Midbrain (tissue), 1 donor: ENCODE measurements at regions not wholly inside any gene's neighbourhood (a gene's known extent, or its start where the extent isn't known, plus 50 kb on each side); places are given as distances from the start of the nearest gene placed in this dataset.
A peak's percentile ranks its signal among the peaks of the same experiment; 100 is the strongest.
"Not testable (repeated sequence)": the region's sequence is repeated elsewhere in the genome, so short reads cannot be mapped to it uniquely, and the experiment has no call there.

Experiments
- DNase-seq: peaks from one replicate; lab custom pipeline; 2025; lab: John Stamatoyannopoulos, UW

DNA sequence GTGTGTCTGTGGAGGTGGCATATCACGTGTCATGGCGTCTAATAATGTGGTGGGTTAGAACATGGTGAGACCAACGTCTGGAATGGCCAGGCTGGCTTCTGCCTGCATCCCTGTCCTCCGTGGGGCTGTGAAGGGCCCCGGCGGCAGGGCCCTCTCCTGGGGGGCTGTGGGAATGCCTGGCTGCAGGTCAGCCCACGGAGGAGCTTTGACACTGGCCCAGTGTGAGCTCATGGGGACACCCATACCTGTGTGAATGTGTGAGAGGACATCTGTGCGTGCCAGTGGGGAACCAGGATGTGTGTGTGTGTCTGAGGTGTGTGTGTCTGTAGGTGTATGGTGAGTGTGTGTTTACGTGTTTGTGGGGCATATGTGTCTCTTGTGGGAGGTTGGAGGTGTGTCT lies 300.1 kb downstream of the TEX29 start:
- DNase-seq: no peak

DNA sequence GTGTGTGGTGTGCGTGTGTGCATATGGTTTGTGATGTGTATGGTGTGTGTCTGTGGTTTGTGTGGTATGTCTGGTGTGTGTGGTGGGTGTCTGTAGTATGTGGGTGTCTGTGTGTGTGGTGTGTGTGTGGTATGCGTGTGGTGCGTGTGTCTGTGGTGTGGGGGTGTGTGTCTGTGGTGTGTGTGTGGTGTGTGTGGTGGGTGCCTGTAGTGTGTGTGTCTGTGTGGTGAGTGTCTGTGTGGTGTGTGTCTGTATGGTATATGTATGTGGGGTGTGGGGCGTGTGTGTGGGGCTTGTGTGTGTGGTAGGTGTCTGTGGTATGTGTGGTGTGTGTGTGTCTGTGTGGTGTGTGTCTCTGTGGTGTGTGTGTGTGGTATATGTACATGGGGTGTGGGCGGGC lies 300.7 kb downstream of the TEX29 start:
- no peak for DNase-seq

DNA sequence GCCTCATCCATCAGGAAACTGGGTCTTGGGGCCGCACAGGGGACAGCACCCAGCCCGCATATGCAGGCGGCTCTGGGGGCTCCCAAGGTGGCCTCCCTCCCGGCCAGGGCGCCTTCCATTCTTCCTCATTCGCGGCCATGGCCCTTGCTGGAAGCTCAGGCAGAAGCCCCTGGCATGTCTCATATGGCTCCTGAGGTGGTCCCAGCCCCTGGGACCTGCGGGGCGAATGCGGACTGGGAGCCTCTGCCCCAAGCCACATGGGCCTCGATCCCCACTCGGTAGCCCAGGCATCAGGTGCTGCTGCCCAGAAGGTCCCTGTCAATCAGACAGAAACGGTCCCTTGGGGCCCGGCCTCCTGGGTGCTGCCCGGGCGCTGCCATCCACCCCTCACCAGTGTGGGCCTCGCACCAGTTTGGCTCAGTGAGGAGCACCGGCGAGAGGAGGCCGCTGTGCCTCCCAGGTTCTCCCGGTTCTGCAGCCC lies 301.6 kb downstream of the TEX29 start:
- DNase-seq: no peak

DNA sequence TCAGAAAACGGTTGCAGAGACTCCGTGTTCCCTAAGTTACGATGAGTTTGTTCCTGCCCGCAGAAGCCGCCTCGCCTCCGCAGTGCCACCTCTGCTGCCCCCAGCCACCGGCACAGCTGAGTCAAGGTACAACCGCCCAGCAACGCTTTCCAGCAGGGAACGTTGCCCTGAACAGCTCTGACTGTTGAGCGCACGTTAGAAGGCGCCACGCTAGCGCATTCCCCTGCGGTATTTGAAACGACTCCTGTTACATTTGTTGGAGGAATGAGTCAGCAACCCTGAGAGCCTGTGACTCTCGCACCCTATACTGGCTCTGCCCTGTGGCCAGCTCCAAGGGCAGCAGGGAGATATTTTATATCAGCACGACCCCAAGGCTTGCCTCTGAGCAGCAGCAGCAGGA lies 302.8 kb downstream of the TEX29 start:
- no peak for DNase-seq

DNA sequence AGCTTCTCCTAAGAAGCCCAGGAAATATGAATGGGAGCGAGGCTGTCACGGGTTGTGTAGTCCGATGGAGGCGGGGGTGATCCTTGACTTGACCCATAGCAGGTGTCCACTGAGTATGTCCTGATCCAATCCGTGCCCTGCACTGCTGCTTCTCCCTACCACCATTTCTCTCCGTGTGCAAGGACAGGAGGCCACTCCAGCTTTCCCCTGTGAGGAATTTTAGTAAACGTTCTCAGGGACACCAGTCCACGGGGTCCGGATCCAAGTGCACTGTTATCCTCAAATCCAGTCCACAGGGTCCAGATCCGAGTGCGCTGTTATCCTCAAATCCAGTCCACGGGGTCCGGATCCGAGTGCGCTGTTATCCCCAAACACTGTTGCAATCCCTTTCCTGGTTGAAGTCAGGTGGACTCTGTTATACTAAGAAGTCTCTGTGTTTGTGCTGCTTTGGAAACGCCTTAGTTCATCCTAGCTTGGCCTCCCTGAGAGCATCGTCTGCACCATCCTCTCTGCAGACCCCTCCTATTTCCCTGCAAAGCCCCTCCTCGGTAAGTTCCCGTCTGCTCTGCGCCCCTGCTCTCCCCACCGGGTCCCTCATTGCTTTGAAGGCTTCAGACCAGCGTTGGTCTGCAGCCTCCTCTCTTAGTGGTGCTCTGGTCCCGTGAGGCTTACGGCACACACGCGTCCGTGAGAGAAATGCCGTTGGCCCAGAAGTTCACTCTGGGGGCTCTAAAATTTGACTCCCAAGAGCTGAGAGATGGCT lies 303.5 kb downstream of the TEX29 start:
- DNase-seq: no peak

DNA sequence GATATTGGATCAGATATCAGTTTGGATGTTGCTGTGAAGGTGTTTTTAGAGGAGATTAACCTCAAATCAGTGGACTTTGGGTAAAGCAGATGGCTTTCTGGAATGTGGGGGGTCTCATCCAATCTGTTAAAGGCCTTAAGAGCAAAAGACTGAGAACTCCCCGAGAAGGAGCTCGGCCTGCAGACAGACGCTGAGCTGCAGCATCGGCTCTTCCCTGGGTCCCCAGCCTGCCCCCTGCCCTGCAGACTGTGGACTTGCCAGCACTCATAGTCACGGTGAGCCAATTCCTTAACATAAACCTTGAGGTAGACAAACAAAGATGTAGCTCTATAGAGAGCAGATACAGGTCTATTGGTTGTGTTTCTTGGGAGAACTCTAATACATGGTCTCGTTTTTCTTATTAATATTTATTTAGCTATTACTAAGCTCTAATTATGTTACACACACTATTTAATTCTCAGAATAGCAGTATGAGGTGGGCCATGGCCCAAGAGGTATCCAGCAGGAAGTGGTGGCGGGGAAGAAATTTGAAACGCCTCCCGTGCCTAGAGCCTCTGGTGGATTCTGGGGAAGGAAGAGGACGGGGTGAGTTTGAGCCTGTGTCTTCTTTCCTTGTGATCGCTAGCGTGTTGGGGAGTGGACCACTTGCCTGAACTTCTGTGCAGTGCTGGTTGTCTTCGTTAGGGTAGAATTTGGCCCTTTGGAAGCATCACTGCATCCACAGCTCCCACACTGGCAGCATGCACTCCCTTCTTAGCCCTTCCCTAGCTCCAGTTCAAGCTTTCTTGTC lies 305.3 kb downstream of the TEX29 start:
- DNase-seq: no peak

DNA sequence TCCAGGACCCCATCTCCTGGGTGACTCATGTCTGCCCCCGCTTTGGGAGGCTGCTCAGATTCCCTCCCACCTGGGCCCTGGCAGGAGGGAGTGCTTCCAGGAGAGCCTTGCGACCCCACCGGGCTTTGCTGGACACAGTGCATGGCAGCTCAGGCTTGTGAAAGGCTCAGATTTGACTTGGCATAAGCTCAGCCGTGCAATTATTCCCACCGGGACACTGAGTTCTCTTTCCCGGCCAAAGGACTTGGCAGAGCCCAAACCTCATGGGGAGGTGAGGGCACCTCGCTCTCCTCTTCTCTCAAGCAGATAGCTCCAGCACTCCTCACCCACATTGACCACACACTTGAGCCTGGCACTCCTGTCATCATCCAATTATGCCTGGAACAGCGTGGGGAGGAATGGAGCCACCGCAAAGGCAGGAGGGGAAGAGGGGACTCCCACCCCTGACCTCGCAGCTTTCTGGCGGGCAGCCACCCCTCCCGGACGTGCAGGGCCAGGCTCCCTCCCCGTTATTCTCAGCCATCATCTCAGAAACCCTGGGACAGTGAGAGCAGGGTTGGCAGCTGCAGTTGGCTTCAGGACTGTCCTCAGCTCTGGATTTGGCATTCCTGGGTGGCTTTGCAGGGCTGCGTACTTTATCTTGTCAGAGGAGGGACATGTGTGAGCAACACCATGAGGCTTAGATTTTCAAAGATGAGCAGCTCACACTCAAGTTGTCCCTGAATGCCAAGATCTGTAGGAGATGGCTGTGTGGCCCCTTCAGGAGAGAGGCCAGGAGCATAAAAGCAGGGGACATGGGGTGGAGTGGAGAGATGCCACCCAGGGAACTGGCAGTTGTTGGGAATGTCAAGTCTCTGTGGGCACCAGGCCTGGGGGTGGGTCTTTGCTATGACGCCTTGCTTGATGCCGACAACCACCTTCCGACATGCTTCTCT lies 306.2 kb downstream of the TEX29 start:
- peak; percentile 30 for DNase-seq

DNA sequence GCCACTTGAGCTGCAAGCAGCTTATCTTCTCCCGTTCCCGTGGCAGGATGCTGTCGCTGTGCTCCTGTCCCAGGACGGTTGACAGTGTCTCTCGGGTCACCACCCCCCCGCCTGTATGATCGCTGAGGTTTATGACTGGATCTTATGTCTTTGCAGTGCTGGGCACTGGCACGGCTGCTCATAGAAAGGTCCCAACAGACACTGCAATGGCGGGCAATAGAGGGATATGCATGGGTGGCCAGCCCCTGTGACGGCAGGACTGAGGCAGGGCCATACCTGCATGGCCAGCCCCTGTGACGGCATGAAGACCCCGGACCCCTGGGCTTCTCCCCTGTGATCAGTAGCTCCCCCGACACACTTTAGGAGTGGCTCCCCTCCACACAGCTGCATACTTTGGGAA lies 307.2 kb downstream of the TEX29 start:
- no peak for DNase-seq

DNA sequence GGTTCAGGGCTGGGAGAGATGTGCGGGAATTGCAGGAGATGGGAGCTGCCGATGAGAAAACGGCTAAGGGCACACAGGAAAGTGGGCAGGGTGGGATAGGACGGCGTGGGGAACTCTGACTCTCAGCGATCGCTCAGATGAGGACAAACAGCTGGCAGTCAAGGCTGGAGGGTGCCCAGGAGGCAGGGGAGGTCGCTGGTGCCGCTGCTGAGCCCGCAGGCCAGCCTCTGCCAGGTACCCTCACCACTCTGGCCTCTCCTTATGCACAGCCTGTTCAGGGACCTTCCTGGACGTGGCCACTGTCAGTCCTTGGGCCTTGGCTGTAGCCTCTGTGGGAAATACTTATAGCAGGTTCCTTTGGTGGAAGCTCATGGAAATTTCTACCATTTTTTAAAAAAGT lies 308.6 kb downstream of the TEX29 start:
- no peak for DNase-seq

DNA sequence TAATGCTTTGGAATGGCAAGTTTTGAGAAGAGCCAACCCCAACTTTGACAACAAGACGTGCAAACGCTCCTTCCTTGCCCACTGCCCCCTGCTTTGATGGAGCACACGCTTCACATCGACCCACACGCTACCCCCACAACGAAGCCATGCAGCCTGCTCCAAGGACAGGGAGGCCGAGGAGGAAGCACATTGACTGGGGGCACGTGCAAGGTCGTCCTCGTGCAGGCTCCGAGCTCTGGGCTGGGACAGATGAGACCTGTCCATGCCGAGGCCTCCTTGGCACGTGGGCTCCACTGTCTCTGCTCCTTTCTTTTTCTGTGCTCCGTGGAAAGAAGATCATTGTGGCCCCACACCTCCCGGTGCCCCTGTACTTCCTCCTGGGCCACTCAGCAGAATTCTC lies 309.0 kb downstream of the TEX29 start:
- DNase-seq: no peak

DNA sequence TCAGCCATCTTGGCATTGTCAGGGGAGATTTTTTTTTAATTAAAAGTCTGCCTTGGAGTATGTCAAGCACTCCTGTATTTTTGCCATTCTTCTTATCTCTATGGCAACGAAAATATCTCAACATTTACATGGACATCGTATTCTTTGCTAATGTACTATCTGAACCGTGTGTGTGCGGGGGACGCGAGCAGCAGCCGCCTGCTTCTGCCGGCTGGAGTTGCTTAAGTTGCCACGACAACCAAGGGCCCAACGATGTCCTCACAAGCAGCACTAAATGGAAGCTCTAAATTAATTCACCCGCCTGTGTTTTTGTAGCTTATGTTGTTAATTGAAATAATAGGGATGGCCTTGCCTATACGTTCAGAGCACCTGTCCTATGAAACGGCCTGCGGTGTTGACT lies 309.5 kb downstream of the TEX29 start:
- no peak for DNase-seq

DNA sequence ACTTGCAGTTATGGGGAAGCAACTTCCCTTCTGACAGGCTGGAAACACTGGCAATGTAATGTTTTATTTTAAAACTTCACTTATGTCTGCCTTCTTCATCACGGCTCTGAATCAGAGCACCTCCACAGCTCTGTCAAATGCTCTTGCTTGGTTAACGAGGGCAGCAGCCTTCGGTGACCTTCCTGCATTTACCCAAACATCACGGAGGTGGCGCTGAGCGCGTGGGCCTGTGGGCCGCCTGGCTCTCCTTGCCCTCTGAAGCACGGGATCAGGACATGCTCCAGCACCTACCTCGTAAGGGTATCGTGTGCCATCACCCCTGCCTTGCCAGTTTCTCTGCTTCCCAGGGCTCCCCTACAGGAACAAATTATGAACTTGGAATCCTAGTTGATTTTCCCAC lies 310.0 kb downstream of the TEX29 start:
- no peak for DNase-seq

DNA sequence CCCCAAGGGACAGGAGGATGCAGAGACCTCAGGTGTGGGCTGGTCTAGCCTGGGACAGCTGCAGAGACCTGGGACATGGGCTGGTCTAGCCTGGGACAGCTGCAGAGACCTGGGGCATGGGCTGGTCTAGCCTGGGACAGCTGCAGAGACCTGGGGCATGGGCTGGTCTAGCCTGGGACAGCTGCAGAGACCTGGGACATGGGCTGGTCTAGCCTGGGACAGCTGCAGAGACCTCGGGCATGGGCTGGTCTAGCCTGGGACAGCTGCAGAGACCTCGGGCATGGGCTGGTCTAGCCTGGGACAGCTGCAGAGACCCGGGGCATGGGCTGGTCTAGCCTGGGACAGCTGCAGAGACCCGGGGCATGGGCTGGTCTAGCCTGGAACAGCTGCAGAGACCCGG lies 310.8 kb downstream of the TEX29 start:
- DNase-seq: not testable (repeated sequence)

DNA sequence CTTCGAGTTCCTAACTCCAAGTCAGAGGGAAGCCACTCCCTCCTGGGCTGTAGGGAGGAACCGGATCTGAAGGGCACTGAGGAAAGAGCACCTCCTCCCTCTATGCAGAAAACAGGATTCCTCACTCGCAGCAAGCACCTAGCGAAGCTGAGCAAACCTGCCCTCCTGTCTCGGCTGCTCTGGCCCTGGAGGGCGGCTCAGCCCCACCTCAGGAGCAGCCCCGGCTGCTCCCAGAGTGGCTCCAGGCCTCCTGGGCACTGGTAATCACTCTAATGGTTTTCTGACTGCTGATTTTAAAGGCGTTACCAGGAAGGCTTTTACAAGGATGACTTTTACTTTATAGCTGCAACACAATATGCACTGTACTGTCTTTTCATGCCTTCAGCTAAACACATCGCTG lies 312.5 kb downstream of the TEX29 start:
- DNase-seq: no peak

DNA sequence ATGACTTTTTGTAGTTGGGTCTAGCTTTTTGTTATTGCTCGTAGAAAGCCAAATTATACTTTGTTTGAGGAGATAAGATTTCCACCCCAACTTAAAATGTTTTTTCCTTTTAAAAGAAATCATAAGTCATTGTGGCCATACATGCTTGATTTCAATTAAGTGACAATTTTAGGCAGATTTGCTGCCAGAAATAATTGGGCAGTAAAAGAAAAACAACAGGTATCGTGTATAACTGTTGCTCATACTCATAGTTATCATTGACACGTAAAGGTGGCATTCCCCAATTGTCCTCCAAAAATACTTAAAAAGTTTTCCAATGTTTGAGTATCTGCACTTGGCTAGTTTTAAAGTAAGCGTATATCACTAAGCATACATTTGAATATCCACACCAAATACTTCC lies 313.0 kb downstream of the TEX29 start:
- no peak for DNase-seq

DNA sequence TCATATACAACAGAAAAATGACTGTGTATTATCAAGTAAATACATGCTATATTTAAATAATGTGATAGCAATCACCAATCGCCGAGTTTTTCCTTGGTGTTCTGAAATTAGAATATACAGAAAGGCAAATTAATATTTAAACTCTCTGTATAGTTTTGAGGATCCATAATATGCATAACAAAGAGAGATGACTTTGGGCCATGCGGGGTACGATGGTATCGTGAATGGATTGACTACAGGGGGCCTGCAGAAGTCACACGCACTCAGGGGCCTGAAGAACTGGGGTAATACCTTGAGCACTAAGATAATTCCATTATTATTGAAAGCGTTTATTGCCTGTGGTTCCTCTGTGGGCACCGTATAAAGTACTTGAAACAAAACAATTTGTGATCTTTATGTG lies 314.0 kb downstream of the TEX29 start:
- DNase-seq: no peak

DNA sequence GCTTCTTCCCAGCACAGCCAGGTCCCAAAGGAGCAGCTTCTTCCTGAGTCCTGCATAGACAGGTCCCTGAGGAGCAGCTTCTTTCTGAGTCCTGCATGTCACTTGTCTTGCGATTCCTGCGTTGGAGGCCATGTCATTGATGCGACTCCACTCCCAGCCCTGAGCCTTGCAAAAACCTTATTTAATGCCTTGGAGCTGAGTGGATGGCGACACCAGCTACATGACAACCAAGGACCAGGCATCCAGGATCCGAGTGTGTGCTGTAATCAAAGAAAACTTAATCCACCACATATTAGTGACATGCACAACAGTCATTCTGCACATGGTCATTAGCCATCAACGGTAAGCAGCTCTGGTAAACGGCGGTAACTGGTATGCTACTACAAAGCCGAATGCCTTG lies 315.8 kb downstream of the TEX29 start:
- no peak for DNase-seq

DNA sequence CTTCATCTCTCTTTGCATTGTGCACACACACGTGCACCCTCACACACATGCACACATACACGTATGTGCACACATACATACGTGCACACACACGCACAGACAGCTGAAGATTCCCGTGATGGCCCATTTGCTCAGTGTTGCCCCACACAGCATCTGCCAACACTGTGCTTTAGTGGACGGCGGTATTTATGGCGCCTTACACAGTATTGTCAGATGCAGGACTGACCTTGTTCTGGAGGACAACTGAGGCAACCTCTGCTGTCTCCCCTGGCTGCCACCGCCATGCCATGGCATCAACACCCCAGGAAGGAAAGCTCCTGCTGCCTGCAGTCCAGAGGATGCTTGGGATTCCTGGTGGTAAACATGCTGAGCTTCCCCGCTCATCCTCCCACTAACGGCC lies 316.4 kb downstream of the TEX29 start:
- no peak for DNase-seq

DNA sequence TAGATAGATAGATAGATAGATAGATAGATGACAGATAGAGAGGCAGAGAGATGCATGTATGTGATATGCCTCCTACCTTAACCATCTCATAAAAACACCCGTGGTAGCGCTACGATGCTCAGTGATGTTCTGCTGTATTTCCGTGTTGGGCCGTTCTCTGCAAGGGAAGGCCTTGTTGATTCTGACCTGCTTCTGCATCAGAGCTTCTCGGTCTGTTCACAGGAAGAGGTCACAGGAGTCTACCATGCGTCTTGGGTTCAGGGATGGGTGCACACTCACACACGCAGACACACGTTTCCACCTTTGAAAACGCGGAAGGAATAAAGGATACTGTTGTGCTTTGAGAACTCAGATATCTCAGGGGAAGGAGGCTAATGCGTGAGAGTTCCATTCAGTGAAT lies 316.9 kb downstream of the TEX29 start:
- DNase-seq: no peak

DNA sequence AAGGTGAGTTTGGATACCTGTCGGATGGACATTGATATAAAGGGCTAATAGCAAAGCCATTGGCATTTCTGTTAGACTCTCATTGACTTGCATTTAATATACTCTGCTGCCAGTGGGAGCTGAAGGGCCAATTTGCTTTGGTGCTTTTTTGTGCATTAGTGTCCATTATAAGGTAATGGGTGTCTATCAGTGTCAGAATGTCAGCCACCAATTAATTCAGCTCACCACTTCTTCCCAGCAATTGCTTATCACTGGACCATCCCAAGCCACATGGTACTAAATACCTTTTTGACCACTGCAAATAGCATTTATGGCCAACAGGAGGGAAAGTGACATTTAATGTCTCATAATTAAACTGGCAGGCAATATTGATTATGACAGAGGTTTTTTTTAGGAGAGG lies 317.8 kb downstream of the TEX29 start:
- no peak for DNase-seq

DNA sequence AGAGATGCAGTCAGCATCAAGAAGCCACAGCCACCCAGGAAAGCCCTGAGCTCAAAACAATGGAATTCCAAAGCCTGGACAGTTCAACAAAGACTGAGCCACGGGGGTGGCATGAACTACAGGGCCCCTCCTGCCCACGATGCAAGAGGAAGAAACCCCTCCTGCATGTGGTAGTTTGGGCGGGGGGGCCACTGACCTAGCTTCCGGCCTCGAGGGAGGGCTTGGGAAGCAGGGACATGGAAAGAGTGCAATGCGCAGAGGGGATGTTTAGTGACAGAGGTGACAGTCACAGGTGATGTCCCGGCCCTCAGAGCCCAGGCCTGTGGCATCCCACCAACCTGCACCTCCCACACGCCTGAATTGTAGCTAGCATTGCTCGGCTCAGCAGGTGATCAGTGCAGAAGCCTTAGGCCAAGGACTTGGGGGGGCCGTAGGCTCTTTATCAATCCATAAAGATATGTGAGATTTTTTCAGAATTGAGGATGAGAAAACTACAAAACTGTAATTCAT lies 318.8 kb downstream of the TEX29 start:
- DNase-seq: no peak

DNA sequence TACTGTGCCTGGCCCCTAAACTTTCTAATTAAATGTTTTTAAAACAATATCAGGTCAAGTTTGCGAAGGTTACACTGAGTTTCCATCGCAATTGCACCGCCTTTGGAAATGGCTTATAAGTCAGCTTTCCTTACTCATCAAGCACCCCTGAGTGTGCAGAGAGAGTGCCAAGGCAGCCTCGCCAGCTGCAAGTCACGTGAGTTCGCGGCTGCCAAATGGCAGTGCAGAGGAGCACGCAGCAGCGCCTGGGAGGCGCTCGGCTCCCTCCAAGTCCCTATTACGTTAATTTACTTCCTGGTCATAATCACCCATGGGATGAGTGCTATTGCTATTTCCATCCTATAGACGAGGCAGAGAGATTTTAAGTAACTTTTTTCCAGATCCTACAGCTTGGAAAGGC lies 319.6 kb downstream of the TEX29 start:
- DNase-seq: peak; percentile 8
